ENCODE measurements at regions not wholly inside any gene's neighbourhood (a gene's known extent, or its start where the extent isn't known, plus 50 kb on each side); places are given as distances from the start of the nearest gene placed in this dataset.

DNA sequence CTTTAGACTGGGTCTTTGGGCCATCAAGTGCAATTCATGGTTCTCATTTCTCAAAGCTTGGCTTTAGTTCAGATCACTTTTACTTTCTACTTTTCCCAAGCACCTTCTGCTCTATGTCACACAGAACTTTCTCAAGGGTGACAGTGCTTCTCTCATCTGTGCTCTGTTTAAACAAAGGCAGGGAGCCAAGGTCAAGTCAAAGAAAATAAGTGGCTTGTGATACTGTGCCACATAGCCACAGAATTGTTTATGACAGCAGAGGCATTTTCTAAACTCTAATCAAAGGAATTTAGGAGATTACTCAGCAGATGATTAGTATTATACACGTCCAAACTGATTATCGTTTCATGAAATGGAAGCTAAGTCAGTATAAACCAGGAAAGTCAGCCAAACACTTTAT is 348.0 kb downstream of the HDGFL1 start:
- no peak for TF ChIP-seq CTCF (IDR thresholded peaks at IDR 0.05)
- TF ChIP-seq POLR2A (IDR thresholded peaks at IDR 0.05) = no peak
